Endothelial cell of umbilical vein (primary cell): ENCODE measurements at regions not wholly inside any gene's neighbourhood (a gene's known extent, or its start where the extent isn't known, plus 50 kb on each side); places are given as distances from the start of the nearest gene placed in this dataset.

ENCODE experiments used
- BruUV-seq: library from RNA; stranded (reverse); fragments of 400-500 nt; replicated peaks from 2 replicates; lab custom pipeline; 2021; lab: Mats Ljungman, UMichigan
- CTCF ChIA-PET: fragments of 300-600, 350-600 bp; sonication (Branson Sonifier 250); formaldehyde crosslinking; loops from one replicate; lab custom pipeline; 2021; ENCODE audit warnings: antibody characterized with exemption, inconsistent platforms; lab: Charles Lee
- POLR2A ChIA-PET: fragments of 300-600, 350-600 bp; sonication (Branson Sonifier 250); formaldehyde crosslinking; loops from one replicate; lab custom pipeline; 2021; ENCODE audit warnings: antibody characterized with exemption, inconsistent platforms; lab: Charles Lee
- DNase-seq: peaks from one replicate; pipeline ENCODE4 v3.0.0-alpha.2; 2011; ENCODE audit warnings: low read depth, low spot score
- FAIRE-seq: peaks from 2 replicates; lab custom pipeline; 2011; peaks lifted over from hg19 to GRCh38; lab: Jason Lieb, UNC
- H2AFZ ChIP-seq: 2 replicates; pipeline ENCODE4 v1.6.0; 2012; ENCODE audit warnings: low read depth, low read length, control low read depth, inconsistent platforms
- H3K27ac ChIP-seq: 2 replicates; pipeline ENCODE4 v1.5.1; 2011; ENCODE audit warnings: low read depth, mild to moderate bottlenecking, control low read depth, low read length, moderate library complexity; ENCODE audit not compliant: insufficient read depth
- H3K27me3 ChIP-seq, 2 experiments: 2 replicates each; pipeline versions ENCODE4 v1.6.0 to v1.6.1; 2011; ENCODE audit warnings: low read length in 2 of 2, mixed read lengths in 1 of 2; ENCODE audit not compliant: control insufficient read depth in 2 of 2, insufficient read depth in 2 of 2
- H3K36me3 ChIP-seq, 2 experiments: 2 replicates in 1 of 2; 3 replicates in 1 of 2; pipeline ENCODE4 v1.5.1; 2011; ENCODE audit warnings: low read length in 2 of 2, mild to moderate bottlenecking in 1 of 2, moderate library complexity in 1 of 2; ENCODE audit not compliant: control insufficient read depth in 2 of 2, insufficient read depth in 2 of 2; ENCODE audit errors: extremely low read depth in 1 of 2
- H3K4me1 ChIP-seq: 3 replicates; pipeline ENCODE4 v1.5.1; 2011; ENCODE audit warnings: mild to moderate bottlenecking, low read length; ENCODE audit not compliant: control insufficient read depth, insufficient read depth; ENCODE audit errors: extremely low read depth
- H3K4me2 ChIP-seq: 2 replicates; pipeline ENCODE4 v1.6.1; 2011; ENCODE audit warnings: low read length, control low read depth, mixed read lengths; ENCODE audit not compliant: insufficient read depth
- H3K4me3 ChIP-seq, 3 experiments: fragments of 200-600 bp in 1 of 3; sonication (generic), shearing (Covaris generic) in 1 of 3; replicated peaks in 1 of 3; 2 replicates each; pipeline ENCODE4 v1.5.1; 2011 to 2016; ENCODE audit warnings: control low read depth in 3 of 3, low read length in 3 of 3, mild to moderate bottlenecking in 2 of 3, inconsistent platforms in 1 of 3, low read depth in 1 of 3, moderate library complexity in 1 of 3; ENCODE audit not compliant: insufficient read depth in 1 of 3
- H3K79me2 ChIP-seq: 2 replicates; pipeline ENCODE4 v1.6.0; 2012; ENCODE audit warnings: low read length, inconsistent platforms; ENCODE audit not compliant: control insufficient read depth, insufficient read depth
- H3K9ac ChIP-seq: replicated peaks from 2 replicates; pipeline ENCODE3; 2011; ENCODE audit warnings: low read length, control low read depth; ENCODE audit not compliant: insufficient read depth; ENCODE audit errors: extremely low read depth
- H3K9me1 ChIP-seq: replicated peaks from 3 replicates; pipeline ENCODE4 v1.6.0; 2011; ENCODE audit warnings: mild to moderate bottlenecking, low read length; ENCODE audit not compliant: control insufficient read depth, insufficient read depth; ENCODE audit errors: extremely low read depth
- H3K9me3 ChIP-seq: replicated peaks from 2 replicates; pipeline ENCODE4 v1.5.1; 2012; ENCODE audit warnings: low read length, inconsistent platforms; ENCODE audit not compliant: control insufficient read depth, insufficient read depth
- H4K20me1 ChIP-seq: replicated peaks from 2 replicates; pipeline ENCODE3; 2011; ENCODE audit warnings: mild to moderate bottlenecking, low read length; ENCODE audit not compliant: control insufficient read depth, insufficient read depth; ENCODE audit errors: extremely low read depth
- CTCF ChIP-seq, 2 donors: IDR thresholded peaks; 1 replicate in 1 of 2; 2 replicates in 1 of 2; pipeline ENCODE4 v1.5.1; 2011; ENCODE audit warnings: low read length in 2 of 2, mild to moderate bottlenecking in 2 of 2, moderate library complexity in 2 of 2, control low read depth in 1 of 2, inconsistent platforms in 1 of 2, low read depth in 1 of 2; ENCODE audit not compliant: insufficient read depth in 1 of 2; ENCODE audit errors: extremely low read depth in 1 of 2
- EZH2 ChIP-seq: IDR thresholded peaks from 2 replicates; pipeline ENCODE4 v1.6.1; 2012; ENCODE audit warnings: borderline replicate concordance, low read depth, mild to moderate bottlenecking, moderate library complexity, low read length, inconsistent platforms; ENCODE audit not compliant: severe bottlenecking
- FOS ChIP-seq: IDR thresholded peaks from 2 replicates; pipeline ENCODE4 v1.6.1; 2011; ENCODE audit warnings: mild to moderate bottlenecking, low read length, moderate library complexity, borderline replicate concordance; ENCODE audit not compliant: insufficient read depth
- GATA2 ChIP-seq: IDR thresholded peaks from 2 replicates; pipeline ENCODE4 v1.7.0; 2011; ENCODE audit warnings: low read depth, mild to moderate bottlenecking, moderate library complexity, mixed read lengths, low read length; ENCODE audit not compliant: insufficient read length, insufficient read depth
- JUN ChIP-seq: IDR thresholded peaks from 2 replicates; pipeline ENCODE4 v1.6.1; 2011; ENCODE audit warnings: borderline replicate concordance, low read depth; ENCODE audit not compliant: insufficient read length, insufficient read depth
- MAX ChIP-seq: IDR thresholded peaks from 2 replicates; pipeline ENCODE4 v1.6.1; 2011; ENCODE audit not compliant: insufficient read depth, insufficient read length
- MYC ChIP-seq: IDR thresholded peaks from one replicate; pipeline ENCODE4 v1.6.1; 2011; ENCODE audit warnings: mild to moderate bottlenecking, low read depth, low read length
- POLR2A ChIP-seq: IDR thresholded peaks from 2 replicates; pipeline ENCODE4 v1.6.1; 2012; ENCODE audit warnings: low read depth, mild to moderate bottlenecking, control low read depth, low read length
- POLR2AphosphoS5 ChIP-seq: IDR thresholded peaks from 2 replicates; pipeline ENCODE4 v1.6.1; 2012; ENCODE audit warnings: low read depth, mild to moderate bottlenecking, control low read depth, low read length, moderate library complexity; ENCODE audit not compliant: insufficient read depth
- dilution Hi-C: fragments of 300-500 bp; cut with MboI; formaldehyde crosslinking; loops from one replicate; pipeline ENCODE4 v1.15.0; 2019; ENCODE audit warnings: low sequenced_read_pairs; ENCODE audit not compliant: extremely low pct_ligation_motif_present
- intact Hi-C: fragments of 100-400 bp; cut with micrococcal nuclease; formaldehyde crosslinking; loops from one replicate; pipeline ENCODE4 v1.10.0; 2022

GRCh38 chr6:28633445-28634215 is 107.9 kb downstream of the GPX5 start:
- TF ChIP-seq MYC (no peak), FOS (no peak), POLR2A (no peak), POLR2AphosphoS5 (no peak), MAX (no peak), GATA2 (no peak), JUN (no peak), EZH2 (no peak), CTCF (IDR thresholded peaks at IDR 0.05; ENCODE audit: extremely low read depth in 1 of 2, insufficient read depth in 1 of 2, low read depth in 1 of 2, low read length in 2 of 2) (no peak)
- Histone ChIP-seq H3K9ac (no peak overlapping the region), H3K9me3 (no peaks in the 10 kb centered on the region), H3K79me2 (no peaks in the 10 kb centered on the region), H3K9me1 (no peaks in the 10 kb centered on the region), H3K4me2 (no peak overlapping the region), H3K36me3 (no peaks in the 10 kb centered on the region), H2AFZ (no peak overlapping the region), H3K27ac (no peak overlapping the region), H3K4me3 (no peak overlapping the region), H4K20me1 (no peaks in the 10 kb centered on the region), H3K4me1 (no peaks in the 10 kb centered on the region), H3K27me3 (peaks cover 29 to 35% of the 10 kb centered on the region in 2 experiments)
- no TSS peak for BruUV-seq
- dilution Hi-C loops = no loop called here
- FAIRE-seq = no peak
- DNase-seq = no peak
- POLR2A ChIA-PET = no interaction called here
- intact Hi-C loops = no loop called here
- CTCF ChIA-PET = no interaction called here
